HG03342 (cell line): ENCODE measurements at regions not wholly inside any gene's neighbourhood (a gene's known extent, or its start where the extent isn't known, plus 50 kb on each side); places are given as distances from the start of the nearest gene placed in this dataset.

ENCODE experiments used
- ATAC-seq: cut with Tn5 transposase; IDR thresholded peaks from one replicate; pipeline ENCODE4 v1.9.1; 2021; ENCODE audit warnings: mild to moderate bottlenecking, moderate library complexity; ENCODE audit not compliant: unreplicated experiment

DNA sequence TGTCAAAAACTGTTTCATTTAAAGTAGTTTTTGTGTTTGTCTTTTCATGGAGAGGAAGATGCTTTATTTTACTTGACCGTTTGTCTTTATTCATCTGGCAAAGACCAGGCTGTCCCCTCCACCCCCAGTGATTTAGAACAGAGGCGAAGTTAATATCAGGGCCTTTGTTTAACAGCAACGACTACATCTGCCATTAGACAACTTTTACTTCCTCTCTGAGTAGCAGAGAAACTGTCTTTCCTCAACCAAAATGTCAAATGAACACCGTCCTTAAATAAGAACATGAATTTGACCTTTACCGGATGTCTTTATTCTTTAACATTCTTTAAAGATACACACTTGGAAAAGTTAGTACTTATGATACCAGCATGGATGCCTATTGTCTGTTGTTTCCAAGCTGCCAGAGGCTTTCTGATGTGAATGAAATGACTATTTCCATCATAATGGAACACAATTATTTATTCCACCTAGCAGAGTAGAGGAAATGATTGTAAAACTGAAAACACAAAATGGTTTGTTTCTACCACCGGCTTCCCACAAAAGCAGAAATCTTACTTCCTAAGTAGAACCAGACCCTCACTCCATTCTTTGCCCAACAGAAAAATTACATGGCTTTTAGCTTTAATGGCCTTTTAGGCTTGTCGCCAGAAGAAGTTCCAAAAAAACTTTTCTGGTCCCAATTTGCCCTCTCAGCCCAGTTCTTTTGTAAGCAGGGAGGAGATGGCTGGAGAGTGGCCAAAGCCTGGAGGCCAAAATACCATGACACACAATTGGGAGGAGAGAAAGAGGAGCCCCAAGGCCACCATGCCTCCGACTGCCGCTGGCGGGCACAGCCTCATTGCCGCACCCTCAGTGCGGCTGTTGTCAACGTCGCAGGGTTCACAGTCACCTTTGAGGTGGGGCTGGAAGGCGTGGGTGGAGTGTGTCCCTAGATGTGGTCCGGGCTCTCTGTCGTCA is 168.5 kb downstream of the TEX36 start:
- ATAC-seq = no peak

DNA sequence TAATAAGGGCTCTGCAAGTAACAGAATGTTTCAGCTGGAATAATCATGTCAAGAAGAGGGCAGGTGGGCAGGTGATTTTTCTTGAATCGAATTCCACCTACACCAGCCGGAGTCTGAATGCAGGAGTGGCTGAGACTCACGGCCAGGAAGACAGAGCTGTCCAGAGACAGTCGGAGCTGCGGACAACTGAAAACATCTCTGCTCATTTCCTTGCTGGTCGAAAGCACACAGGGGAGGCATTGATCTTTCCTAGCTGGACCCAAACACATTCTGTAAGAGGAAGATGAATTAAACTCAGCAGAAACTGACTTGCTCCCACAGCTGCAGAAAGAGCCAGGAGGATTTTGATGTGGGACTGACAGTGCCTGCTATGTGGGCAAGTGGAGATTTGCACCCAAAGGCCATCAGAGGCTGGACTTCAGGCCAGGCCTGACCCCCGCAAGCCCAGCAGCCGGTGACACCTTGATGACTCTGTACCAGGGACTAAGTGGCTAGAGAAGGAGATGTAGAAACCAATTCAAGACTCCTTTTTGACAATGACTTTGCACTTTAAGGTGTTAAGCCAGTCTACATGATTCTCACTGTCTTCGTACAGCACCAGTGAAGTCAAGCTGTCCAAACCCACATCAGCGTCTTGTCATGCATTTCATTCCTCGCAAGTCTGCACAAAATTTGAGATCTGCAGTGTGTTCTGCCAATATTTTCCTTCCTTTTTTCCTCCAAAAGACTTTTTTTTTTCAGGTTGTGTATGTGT is 169.4 kb downstream of the TEX36 start:
- ATAC-seq = no peak

DNA sequence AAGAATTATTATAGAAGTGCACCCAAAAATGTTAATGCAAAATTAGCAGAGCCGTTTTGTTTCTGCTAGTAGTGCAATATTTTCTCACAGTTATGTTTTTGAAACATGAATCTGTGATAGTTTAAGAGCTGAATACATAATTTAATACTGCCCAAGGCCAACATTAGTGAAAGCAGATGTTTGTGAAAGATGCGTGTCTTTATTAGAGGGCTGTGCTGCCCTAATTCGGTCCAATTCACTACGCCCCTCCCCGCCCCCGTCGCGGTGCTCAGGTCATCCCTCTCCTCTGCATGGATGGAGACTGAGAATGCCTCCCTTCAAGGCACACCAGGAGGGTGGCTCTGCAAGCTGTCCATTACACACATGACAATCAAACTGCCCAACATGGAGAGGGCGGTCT is 172.0 kb downstream of the TEX36 start:
- ATAC-seq = no peak

DNA sequence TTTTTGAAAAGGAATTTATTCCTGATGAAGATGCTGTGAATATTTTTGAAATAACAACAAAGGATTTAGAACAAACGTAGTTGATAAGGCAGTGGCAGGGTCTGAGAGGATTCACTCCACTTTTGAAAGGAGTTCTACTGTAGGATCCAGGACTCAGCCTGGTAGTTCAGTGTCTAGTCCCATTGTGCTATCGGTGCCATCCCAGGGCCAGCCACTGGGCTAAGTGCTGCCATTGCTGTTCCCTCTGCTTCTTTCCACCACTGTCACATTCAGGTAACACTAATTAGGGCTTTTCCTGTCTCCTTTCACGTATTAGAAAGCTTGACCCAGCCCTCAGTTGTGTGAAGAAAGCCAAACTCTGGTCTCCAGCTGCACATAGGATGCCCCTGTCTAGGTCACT is 177.3 kb downstream of the TEX36 start:
- no peak for ATAC-seq

DNA sequence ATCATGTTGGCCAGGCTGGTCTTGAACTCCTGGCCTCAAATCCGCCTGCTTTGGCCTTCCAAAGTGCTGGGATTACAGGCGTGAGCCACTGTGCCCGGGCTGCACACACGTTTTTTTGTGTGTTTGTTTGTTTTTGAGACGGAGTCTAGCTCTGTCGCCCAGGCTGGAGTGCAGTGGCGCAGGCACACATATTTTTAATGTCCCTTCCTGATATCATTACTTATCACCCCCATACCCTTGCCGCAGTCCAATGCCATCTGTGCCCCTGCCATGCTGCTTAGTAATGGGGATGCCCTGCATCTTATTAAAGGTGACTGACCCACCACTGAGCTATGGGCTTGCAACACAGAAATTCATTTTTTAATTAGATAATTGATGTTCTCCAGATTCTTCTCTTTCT is 180.7 kb downstream of the TEX36 start:
- ATAC-seq = no peak

DNA sequence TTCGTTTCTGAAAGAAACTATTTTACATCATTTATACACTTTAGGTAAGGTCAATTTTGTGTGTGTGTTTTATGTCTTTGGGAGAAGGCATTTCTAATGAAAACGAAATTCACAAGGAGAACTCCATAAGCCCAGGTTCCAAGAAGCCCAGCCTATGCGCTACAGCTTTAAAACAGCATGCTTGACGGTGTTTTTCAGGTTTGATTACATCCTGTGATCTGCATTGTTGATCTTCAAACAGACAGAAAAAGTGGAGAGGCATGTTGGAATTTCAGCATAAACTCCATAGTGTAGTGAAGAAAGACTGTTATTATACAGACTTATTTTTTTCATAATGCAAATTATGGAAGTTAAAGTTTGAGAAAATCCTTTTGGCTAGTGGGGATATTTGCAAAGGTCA is 187.6 kb downstream of the TEX36 start:
- no peak for ATAC-seq

DNA sequence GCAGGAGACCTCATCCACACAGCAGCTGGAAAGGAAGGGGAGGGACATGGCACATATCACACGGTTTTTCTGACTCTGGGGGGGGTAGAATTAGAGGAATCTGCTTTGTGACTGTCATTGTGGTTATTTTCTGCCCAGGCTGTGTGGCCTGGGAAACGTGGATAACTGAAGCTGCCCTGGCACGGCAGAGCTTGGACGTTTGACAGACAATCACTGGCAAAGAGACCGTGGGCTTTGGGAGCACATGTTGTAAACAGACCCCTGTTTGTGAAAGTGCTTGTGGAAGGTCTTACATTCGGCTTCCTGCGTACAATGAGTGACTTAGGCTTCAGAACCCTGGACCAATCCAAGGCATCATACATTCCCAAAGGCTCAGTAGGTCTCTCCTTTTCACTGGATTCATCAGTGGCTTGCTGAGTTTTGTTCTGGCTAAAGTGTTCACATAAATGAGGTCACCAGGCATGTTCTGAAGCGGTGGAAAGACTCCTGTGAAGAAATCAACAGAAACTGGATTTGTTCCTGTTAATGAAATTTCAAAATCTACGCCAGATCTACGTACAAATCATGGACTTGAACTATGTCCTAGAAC is 188.2 kb downstream of the TEX36 start:
- ATAC-seq = no peak

DNA sequence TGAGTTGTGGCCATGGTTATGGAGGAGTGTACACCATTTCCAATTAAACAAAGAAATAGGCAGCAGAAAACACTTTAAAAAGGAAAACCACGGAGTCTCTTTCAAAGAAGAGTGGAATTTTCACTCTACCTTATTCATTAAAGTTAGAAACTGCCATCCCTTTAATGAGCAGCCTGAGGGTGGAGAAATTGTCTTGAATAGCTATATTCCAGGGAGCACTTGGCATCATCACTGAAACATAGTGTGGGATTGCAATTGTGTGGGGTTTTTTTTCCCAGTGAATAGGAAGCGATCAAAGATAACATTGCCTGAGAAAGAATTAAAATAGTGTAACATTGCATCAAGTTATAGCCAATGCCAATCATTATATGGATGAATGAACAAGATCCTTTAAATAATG is 191.6 kb downstream of the TEX36 start:
- ATAC-seq = no peak

DNA sequence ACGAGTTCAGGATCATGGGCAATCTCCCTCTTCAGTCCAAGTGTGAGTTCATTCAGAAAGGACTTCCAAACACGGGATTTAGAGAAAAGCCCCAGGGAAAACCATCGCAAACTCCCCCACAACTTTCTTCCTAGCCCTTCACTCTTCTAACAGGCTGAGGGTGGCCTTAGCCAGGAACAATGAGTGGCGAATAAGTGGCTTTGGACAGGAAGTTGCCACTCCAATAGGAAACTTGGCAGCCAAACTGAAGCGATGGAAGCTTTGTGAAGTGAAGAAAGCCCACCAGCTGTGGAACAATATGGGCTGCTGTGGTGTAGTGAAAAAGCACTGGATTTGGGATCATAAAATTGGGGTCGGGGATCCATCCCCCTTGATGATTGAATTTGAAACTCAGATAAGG is 193.2 kb downstream of the TEX36 start:
- ATAC-seq = no peak

DNA sequence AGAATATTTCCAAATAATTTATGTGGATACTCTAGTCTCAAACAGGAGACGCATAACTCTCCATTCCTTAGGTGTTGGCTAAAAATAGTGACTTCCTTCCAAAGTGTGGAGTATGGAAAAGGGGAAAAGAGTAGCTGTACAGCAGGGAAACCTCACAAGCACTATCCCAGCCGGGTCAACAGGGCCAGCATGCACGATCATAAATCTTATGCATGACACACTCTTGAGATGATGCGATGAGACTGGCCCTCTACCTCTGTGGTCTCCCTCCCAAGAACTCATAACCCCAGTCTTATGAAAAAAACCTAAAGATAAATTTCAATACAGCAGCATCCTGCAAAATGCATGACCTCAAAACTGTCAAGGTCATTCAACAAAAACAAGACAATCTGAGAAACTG is 197.3 kb downstream of the TEX36 start:
- no peak for ATAC-seq

DNA sequence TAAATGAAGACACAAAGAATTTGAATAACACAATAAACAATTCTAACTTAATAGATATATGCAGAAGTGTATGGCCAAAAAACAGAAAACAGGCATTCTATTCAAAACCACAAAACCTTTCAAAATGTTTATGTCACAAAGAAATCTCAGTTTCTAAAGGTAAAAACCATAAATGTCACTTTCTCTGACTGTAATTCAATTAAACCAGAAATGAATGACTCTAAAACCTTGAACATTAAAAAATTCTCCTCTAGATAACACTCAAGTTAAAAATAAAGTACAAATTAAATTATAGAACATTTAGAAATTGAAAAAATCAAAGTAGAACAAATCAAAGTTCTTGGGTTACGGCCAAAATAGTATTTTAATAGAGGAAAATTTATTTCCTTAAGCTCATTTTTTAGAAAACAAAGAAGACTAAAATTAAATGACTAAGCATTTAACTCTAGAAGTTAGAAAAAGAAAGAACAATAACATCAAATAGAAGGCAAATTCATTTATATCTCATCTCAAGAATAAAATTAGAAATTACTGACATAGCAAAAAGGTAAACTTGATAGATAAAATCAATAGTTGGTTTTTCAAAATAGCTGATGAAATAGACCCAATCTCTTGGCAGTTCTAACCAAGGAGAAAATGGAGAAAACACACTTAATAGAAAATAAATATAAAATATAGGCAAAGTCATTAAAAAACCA is 198.8 kb downstream of the TEX36 start:
- no peak for ATAC-seq

DNA sequence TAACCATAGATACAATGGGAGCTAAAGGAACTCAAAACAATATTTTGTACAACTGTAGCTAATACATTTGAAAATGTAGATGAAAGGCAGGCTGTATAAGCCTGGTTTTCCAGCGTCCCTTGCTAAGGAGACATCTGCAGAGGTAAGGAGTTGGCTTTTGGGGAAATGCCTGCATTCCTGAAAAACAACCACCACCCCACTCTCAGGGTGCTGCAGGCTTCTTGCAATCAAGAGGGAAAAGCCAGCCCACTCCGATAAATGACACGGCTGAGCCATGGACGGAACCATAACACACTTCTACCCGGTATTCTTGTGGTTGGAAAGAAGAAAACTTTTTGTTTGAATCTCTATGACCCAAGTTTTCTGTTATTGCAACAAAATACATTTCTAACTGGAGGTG is 200.3 kb downstream of the TEX36 start:
- no peak for ATAC-seq

DNA sequence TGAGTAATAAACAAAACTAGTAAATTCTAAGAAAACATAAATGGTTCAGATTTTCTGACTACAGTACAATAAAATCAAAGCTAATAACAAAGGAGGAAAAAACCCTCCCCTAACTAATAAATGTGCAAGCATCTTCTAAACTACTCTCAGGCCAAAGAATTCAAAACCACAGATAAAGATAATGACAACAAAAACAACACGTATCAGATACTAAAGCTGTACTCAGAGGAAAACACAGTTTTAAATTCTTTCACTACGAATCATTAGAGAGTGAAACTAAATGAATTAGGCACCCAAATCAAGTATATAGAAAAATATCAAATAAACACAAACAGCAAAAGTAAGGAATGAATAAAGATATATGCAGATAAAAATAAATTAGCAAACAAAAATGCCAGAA is 200.9 kb downstream of the TEX36 start:
- ATAC-seq = no peak

DNA sequence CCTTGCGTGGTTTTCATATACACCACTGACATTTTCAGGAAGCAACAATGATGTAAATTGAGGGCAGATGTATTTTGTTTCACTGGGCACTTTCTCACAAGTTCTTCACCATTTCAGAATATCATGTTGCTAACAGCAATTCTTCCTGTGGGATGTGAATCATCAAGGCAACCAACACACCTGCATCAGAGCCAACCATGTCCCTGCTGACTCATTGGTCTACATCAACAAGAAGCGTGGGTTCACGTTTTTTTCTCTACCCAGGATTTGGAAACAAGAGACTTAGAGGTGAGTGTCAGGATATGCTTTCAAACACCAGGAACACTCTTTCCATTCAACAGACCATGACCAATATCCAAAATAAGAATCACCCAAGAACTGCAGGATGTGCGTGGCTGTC is 203.9 kb downstream of the TEX36 start:
- no peak for ATAC-seq

DNA sequence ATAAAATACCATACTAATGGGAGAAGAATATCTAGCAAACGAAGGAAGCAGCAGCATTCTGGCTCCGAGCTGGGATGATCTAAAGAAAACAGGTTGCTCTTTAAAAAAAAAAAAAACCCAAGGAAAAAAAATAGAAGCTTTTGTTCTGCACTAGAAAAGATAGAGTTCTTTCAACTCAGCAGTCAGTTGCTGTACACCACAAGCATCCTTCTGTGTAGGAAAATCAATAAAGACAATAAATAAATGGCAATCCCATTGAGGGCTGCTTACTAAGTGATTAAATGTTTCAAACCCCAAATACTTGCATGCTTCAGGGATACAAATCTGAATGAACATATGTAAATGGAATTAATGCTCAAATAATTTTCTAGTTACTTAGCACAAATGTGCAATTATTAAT is 207.1 kb downstream of the TEX36 start:
- ATAC-seq = no peak

DNA sequence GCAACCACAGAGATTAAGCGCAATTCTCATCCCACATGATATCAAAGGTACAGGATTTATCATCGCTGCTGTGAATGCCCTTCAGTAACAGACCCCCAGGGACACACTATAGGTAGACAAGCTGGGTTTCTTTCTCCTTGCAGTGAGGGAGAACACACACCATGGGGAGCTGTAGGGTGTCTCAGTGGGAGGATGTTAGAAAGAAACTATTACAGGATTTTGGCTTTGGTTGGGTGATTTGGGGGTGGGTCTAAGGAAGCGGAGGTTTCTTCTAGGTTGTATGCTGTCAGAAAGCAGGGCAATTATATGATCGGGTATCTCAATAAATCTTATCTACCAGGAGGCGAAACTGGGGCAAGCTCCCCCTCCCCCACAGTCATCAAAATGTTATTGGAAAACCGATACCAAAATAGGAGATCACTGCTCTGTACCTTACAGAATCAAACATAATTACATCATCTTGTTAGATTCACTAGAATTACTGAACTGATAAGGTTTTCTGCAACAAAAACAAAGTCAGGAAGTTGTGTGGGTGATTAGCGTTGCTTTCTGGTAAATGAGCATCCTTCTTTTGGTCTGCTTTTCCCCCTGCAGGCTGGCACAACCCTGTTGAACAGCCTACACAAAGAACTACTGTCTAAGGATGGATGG is 209.7 kb downstream of the TEX36 start:
- no peak for ATAC-seq

DNA sequence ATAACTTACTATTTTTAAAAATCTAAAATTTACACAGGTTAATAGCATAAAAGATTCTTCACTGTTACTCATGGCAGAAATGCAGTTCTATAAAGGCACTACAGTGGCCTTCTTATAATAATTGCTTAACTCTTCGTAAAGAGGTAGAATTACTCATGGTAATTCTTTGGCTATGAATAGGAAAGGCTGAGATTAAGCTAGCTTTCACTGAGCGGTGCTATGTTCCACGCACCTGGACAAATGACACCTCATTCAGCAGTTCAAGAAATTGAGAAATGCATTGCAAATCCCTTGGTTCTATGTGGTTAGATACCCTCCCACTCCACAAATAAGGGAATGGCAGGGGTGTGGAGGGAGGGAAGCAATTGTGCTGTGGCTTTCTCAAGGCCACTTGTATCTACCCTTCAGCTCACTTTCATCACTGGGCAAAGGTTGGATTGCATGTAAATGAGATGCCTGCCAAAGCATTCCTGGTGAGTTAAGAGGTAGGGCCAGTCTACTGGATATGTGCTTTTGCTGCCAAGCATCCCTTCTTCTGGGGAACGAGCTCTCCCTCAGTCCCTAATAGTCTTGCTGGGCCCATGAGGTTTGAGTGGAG is 210.9 kb downstream of the TEX36 start:
- no peak for ATAC-seq

DNA sequence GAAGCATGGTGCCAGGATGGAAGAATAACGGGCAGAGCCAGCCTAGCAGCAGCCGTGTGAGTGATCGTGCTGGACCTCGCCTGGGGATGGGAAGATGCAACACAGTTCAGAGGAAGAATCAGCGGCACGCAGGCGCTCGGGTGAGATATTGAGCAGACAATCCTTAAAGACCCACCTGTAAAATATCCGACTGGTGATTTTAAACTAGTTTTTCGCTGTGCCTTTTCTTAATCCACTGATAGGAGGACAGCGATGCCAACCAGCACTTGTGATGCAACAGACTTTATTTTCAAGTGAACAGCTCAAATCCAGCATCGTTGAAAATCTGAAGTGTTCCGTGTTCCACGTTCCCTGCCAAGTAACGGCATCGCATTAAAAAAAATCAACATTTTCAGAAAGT is 214.7 kb downstream of the TEX36 start:
- no peak for ATAC-seq

DNA sequence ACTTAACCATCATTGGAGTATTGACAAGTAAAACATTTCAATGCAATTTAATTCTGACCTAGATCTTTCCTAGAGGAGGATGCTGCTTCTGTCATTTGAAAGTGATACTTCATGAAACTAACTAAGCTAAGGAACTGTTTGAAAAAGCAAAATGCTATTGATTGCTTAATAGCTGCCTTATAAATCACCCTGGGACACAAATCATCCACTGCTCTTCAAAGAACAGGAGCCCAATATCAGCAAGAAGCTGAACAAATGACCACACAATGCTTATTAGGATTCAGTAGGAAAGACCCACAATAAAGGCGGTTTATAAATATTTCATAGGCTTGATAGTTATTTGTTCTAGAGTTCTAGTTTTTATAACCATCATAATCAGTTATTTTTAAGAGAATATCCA is 216.3 kb downstream of the TEX36 start:
- no peak for ATAC-seq

DNA sequence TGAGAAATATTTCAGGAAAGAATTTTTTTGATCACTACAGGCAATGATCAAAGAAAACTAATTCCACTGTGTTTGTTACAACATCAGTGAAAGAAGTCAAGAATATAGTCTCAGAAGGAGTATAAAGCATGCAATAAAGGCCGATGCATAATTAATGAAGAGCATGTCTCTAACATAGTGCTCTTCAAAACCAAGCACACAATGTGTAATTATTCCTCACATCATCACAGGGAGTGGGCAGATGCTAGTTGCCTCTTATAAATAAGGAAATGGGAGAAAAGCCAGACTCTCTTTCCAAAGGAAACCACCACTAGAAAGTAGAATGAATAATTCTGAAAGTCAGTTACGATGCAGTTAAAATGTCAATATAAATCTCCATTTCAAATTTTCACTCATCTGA is 220.1 kb downstream of the TEX36 start:
- no peak for ATAC-seq
